Neural cell (in vitro differentiated cells): ENCODE measurements at regions not wholly inside any gene's neighbourhood (a gene's known extent, or its start where the extent isn't known, plus 50 kb on each side); places are given as distances from the start of the nearest gene placed in this dataset.

Experiments
- H2AFZ ChIP-seq: fragments of 200-600, 300-800 bp; sonication (generic), shearing (Covaris generic); 2 replicates; pipeline ENCODE4 v1.6.0; 2014; ENCODE audit warnings: low read depth, mild to moderate bottlenecking, antibody characterized with exemption, low read length, moderate library complexity
- H3F3A ChIP-seq: fragments of 200-600 bp; shearing (Covaris generic); 2 replicates; pipeline ENCODE4 v1.6.1; 2016; ENCODE audit warnings: mild to moderate bottlenecking, moderate library complexity, mixed read lengths, antibody characterized with exemption, low read length; ENCODE audit not compliant: insufficient read depth, poor library complexity, severe bottlenecking
- H3K27ac ChIP-seq: fragments of 200-600, 300-800 bp; sonication (generic), shearing (Covaris generic); 2 replicates; pipeline ENCODE4 v1.5.1; 2014; ENCODE audit warnings: mild to moderate bottlenecking, low read length, moderate library complexity
- H3K27me3 ChIP-seq: fragments of 300-800, 200-600 bp; sonication (generic), shearing (Covaris generic); 2 replicates; pipeline ENCODE4 v1.6.0; 2014; ENCODE audit warnings: mild to moderate bottlenecking, low read depth, low read length, moderate library complexity; ENCODE audit not compliant: insufficient read depth
- H3K36me3 ChIP-seq: fragments of 300-800, 200-600 bp; sonication (generic), shearing (Covaris generic); 2 replicates; pipeline ENCODE4 v1.5.1; 2014; ENCODE audit warnings: mild to moderate bottlenecking, antibody characterized with exemption, low read length, moderate library complexity; ENCODE audit not compliant: insufficient read depth
- H3K4me2 ChIP-seq: fragments of 300-800, 200-600 bp; sonication (generic), shearing (Covaris generic); 2 replicates; pipeline ENCODE4 v1.6.0; 2014; ENCODE audit warnings: mild to moderate bottlenecking, low read length
- H3K4me3 ChIP-seq: fragments of 300-800, 200-600 bp; sonication (generic), shearing (Covaris generic); 2 replicates; pipeline ENCODE4 v1.5.1; 2014; ENCODE audit warnings: mild to moderate bottlenecking, low read length, moderate library complexity
- H3K79me2 ChIP-seq: fragments of 200-600 bp; shearing (Covaris generic); replicated peaks from 2 replicates; pipeline ENCODE4 v1.6.0; 2014; ENCODE audit warnings: mild to moderate bottlenecking, low read length, moderate library complexity; ENCODE audit not compliant: insufficient read depth
- H3K9ac ChIP-seq: fragments of 300-800, 200-600 bp; sonication (generic), shearing (Covaris generic); 2 replicates; pipeline ENCODE4 v1.6.1; 2016; ENCODE audit warnings: mild to moderate bottlenecking, low read length, mixed read lengths
- H3K9me2 ChIP-seq: fragments of 200-600 bp; shearing (Covaris generic); 2 replicates; pipeline ENCODE4 v1.6.1; 2016; ENCODE audit warnings: mild to moderate bottlenecking, low read length, mixed read lengths; ENCODE audit not compliant: insufficient read depth
- H3K9me3 ChIP-seq: fragments of 200-600, 300-800 bp; sonication (generic), shearing (Covaris generic); 2 replicates; pipeline ENCODE4 v1.6.1; 2016; ENCODE audit warnings: mild to moderate bottlenecking, mixed run types, low read length, moderate library complexity, mixed read lengths
- H4K20me1 ChIP-seq: fragments of 200-600 bp; shearing (Covaris generic); 2 replicates; pipeline ENCODE4 v1.6.1; 2016; ENCODE audit warnings: mild to moderate bottlenecking, mixed run types; ENCODE audit not compliant: insufficient read depth
- EP300 ChIP-seq: fragments of 450-650 bp; conservative IDR thresholded peaks from 2 replicates; pipeline ENCODE4 v1.6.1; 2014; ENCODE audit warnings: antibody characterized with exemption, mild to moderate bottlenecking, moderate library complexity; ENCODE audit not compliant: poor library complexity, severe bottlenecking
- EZH2 ChIP-seq: fragments of 200-600, 300-800 bp; shearing (Covaris generic), sonication (generic); IDR thresholded peaks from 2 replicates; pipeline ENCODE4 v1.6.1; 2014; ENCODE audit warnings: antibody characterized with exemption, low read length, borderline replicate concordance, mild to moderate bottlenecking; ENCODE audit not compliant: insufficient read depth, poor library complexity, severe bottlenecking
- MXI1 ChIP-seq: fragments of 450-650 bp; conservative IDR thresholded peaks from 2 replicates; pipeline ENCODE4 v1.6.1; 2014; ENCODE audit warnings: antibody characterized with exemption, mild to moderate bottlenecking; ENCODE audit not compliant: poor library complexity, severe bottlenecking
- POLR2AphosphoS5 ChIP-seq: IDR thresholded peaks from 2 replicates; pipeline ENCODE4 v1.6.1; 2012
- RAD21 ChIP-seq: fragments of 450-650 bp; conservative IDR thresholded peaks from 2 replicates; pipeline ENCODE4 v1.6.1; 2014; ENCODE audit warnings: antibody characterized with exemption, mild to moderate bottlenecking, moderate library complexity
- SMC3 ChIP-seq: fragments of 450-650 bp; conservative IDR thresholded peaks from 2 replicates; pipeline ENCODE4 v1.6.1; 2014; ENCODE audit warnings: antibody characterized with exemption, mild to moderate bottlenecking, moderate library complexity; ENCODE audit not compliant: poor library complexity
- TAF1 ChIP-seq: IDR thresholded peaks from 2 replicates; pipeline ENCODE4 v1.6.1; 2012; ENCODE audit warnings: low read depth
- TF ChIP-seq, protein P1 (sequence below): fragments of 450-650 bp; IDR thresholded peaks from 2 replicates; pipeline ENCODE4 v1.5.1; 2014; ENCODE audit warnings: antibody characterized with exemption, mild to moderate bottlenecking, moderate library complexity; ENCODE audit not compliant: poor library complexity, severe bottlenecking
- TF ChIP-seq, protein P2 (sequence below): IDR thresholded peaks from 2 replicates; pipeline ENCODE4 v1.6.1; 2012; ENCODE audit warnings: borderline replicate concordance

DNA sequence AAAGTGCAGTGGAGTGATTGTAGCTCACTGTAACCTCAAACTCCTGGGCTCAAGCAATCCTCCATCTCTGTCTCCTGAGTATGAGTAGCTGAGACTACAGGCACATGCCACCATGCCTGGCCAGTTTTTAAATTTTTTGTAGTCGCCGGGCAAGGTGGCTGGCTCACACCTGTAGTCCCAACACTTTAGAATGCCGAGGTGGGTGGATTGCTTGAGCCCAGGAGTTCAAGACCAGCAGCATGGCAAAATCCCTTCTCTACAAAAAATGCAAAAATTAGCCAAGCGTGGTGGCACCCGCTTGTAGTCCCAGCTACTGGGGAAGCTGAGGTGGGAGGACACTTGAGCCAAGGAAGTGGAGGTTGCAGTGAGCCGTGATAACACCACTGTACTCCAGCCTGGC is 219.5 kb downstream of the KLHL28 start:
- no peak overlapping the region for H3K4me2 ChIP-seq
- H3K9me2 ChIP-seq = no peaks in the 10 kb centered on the region
- H3K79me2 ChIP-seq = no peaks in the 10 kb centered on the region
- H3K36me3 ChIP-seq = no peaks in the 10 kb centered on the region
- no peak overlapping the region for H3K9ac ChIP-seq
- H3F3A ChIP-seq = no peaks in the 10 kb centered on the region
- H4K20me1 ChIP-seq = no peaks in the 10 kb centered on the region
- no peak overlapping the region for H3K4me3 ChIP-seq
- H3K27me3 ChIP-seq = no peaks in the 10 kb centered on the region
- no peak for TF ChIP-seq TAF1
- no peak for TF ChIP-seq POLR2AphosphoS5
- no peak for TF ChIP-seq MXI1
- TF ChIP-seq EZH2 = no peak
- TF ChIP-seq EP300 = no peak
- no peak overlapping the region for H2AFZ ChIP-seq
- H3K9me3 ChIP-seq = no peaks in the 10 kb centered on the region
- H3K27ac ChIP-seq = no peak overlapping the region

DNA sequence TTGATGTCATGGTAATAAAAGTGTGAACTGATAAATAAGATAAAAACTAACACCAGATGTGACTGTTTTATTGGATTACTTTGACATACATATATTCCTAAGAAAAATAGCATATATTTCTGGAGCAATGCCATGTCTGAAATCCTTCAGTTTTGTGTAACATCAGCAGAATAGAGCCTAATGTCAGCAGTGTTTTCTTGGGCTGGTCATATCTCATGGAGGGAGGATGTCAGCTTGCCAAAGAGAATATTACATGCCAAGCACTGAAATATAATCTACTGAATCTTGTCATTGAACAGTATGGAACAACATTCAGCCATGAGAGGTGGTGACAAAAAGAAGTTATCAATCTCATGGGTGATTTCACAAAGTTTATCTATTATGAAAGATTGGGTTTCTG is 220.3 kb downstream of the KLHL28 start:
- Histone ChIP-seq H3K4me3 (no peak overlapping the region), H3K79me2 (no peaks in the 10 kb centered on the region), H3K27me3 (no peaks in the 10 kb centered on the region), H3K9me3 (no peaks in the 10 kb centered on the region), H3K4me2 (no peak overlapping the region), H2AFZ (no peak overlapping the region), H3F3A (no peaks in the 10 kb centered on the region), H3K9me2 (no peaks in the 10 kb centered on the region), H3K27ac (no peak overlapping the region), H4K20me1 (no peaks in the 10 kb centered on the region), H3K9ac (no peak overlapping the region), H3K36me3 (no peaks in the 10 kb centered on the region)
- TF ChIP-seq RAD21 = no peak
- no peak for TF ChIP-seq EZH2
- TF ChIP-seq TAF1 = no peak
- TF ChIP-seq, protein P1, sequence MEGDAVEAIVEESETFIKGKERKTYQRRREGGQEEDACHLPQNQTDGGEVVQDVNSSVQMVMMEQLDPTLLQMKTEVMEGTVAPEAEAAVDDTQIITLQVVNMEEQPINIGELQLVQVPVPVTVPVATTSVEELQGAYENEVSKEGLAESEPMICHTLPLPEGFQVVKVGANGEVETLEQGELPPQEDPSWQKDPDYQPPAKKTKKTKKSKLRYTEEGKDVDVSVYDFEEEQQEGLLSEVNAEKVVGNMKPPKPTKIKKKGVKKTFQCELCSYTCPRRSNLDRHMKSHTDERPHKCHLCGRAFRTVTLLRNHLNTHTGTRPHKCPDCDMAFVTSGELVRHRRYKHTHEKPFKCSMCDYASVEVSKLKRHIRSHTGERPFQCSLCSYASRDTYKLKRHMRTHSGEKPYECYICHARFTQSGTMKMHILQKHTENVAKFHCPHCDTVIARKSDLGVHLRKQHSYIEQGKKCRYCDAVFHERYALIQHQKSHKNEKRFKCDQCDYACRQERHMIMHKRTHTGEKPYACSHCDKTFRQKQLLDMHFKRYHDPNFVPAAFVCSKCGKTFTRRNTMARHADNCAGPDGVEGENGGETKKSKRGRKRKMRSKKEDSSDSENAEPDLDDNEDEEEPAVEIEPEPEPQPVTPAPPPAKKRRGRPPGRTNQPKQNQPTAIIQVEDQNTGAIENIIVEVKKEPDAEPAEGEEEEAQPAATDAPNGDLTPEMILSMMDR = no peak
- TF ChIP-seq, protein P2, sequence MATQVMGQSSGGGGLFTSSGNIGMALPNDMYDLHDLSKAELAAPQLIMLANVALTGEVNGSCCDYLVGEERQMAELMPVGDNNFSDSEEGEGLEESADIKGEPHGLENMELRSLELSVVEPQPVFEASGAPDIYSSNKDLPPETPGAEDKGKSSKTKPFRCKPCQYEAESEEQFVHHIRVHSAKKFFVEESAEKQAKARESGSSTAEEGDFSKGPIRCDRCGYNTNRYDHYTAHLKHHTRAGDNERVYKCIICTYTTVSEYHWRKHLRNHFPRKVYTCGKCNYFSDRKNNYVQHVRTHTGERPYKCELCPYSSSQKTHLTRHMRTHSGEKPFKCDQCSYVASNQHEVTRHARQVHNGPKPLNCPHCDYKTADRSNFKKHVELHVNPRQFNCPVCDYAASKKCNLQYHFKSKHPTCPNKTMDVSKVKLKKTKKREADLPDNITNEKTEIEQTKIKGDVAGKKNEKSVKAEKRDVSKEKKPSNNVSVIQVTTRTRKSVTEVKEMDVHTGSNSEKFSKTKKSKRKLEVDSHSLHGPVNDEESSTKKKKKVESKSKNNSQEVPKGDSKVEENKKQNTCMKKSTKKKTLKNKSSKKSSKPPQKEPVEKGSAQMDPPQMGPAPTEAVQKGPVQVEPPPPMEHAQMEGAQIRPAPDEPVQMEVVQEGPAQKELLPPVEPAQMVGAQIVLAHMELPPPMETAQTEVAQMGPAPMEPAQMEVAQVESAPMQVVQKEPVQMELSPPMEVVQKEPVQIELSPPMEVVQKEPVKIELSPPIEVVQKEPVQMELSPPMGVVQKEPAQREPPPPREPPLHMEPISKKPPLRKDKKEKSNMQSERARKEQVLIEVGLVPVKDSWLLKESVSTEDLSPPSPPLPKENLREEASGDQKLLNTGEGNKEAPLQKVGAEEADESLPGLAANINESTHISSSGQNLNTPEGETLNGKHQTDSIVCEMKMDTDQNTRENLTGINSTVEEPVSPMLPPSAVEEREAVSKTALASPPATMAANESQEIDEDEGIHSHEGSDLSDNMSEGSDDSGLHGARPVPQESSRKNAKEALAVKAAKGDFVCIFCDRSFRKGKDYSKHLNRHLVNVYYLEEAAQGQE = no peak

DNA sequence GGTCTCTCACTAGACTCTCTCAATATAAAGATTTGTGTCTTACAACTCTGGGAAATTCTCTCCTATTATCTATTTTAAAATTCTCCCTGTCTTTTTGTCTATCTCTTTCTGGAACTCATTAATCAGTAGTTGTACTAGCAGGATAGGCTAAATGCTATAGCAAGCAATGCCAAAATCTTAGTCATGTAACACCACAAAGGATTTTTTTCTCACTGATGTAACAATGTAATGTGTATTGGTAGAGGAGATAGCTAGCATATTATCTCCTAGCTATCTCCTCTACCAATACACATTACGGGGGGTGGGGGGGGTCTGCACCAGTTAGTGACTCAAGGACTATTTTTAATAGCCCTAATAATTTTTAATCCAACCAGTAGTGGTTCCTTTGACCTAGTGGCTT is 225.4 kb downstream of the KLHL28 start:
- TF ChIP-seq POLR2AphosphoS5 (no peak), SMC3 (no peak)
- TF ChIP-seq, protein P2 = no peak
- no peak overlapping the region for H3K9ac ChIP-seq
- no peak overlapping the region for H3K4me3 ChIP-seq
- no peaks in the 10 kb centered on the region for H3K9me3 ChIP-seq
- H3K27me3 ChIP-seq = no peaks in the 10 kb centered on the region
- H3K9me2 ChIP-seq = no peaks in the 10 kb centered on the region
- H2AFZ ChIP-seq = no peak overlapping the region
- H3K36me3 ChIP-seq = no peaks in the 10 kb centered on the region
- H3K27ac ChIP-seq = no peak overlapping the region
- no peaks in the 10 kb centered on the region for H3F3A ChIP-seq
- H3K79me2 ChIP-seq = no peaks in the 10 kb centered on the region
- H4K20me1 ChIP-seq = no peaks in the 10 kb centered on the region
- H3K4me2 ChIP-seq = no peak overlapping the region
